Esophagus muscularis mucosa (tissue), 4 donors: ENCODE measurements at regions not wholly inside any gene's neighbourhood (a gene's known extent, or its start where the extent isn't known, plus 50 kb on each side); places are given as distances from the start of the nearest gene placed in this dataset.

Experiments used
- EP300 ChIP-seq: sonication (generic); formaldehyde crosslinking; IDR thresholded peaks from one replicate; pipeline ENCODE4 v1.6.1; 2017; ENCODE audit warnings: antibody characterized with exemption
- POLR2A ChIP-seq: fragments of 450-650 bp; IDR thresholded peaks from one replicate; pipeline ENCODE4 v1.6.1; 2017; ENCODE audit warnings: antibody characterized with exemption, moderate library complexity, mild to moderate bottlenecking, low read depth
- POLR2AphosphoS5 ChIP-seq, 2 donors: sonication (generic); formaldehyde crosslinking; IDR thresholded peaks; one replicate each; pipeline ENCODE4 v1.6.1; 2017; ENCODE audit warnings: antibody characterized with exemption in 2 of 2
- TF ChIP-seq, protein P1 (sequence below), 3 experiments: fragments of 200-600 bp in 2 of 3; fragments of 450-650 bp in 1 of 3; sonication (generic) in 2 of 3; IDR thresholded peaks; one replicate each; pipeline ENCODE4 v1.5.1; 2017 to 2019; ENCODE audit warnings: antibody characterized with exemption in 3 of 3, mild to moderate bottlenecking in 2 of 3, moderate library complexity in 1 of 3

- no peak for TF ChIP-seq POLR2A
- TF ChIP-seq, protein P1, sequence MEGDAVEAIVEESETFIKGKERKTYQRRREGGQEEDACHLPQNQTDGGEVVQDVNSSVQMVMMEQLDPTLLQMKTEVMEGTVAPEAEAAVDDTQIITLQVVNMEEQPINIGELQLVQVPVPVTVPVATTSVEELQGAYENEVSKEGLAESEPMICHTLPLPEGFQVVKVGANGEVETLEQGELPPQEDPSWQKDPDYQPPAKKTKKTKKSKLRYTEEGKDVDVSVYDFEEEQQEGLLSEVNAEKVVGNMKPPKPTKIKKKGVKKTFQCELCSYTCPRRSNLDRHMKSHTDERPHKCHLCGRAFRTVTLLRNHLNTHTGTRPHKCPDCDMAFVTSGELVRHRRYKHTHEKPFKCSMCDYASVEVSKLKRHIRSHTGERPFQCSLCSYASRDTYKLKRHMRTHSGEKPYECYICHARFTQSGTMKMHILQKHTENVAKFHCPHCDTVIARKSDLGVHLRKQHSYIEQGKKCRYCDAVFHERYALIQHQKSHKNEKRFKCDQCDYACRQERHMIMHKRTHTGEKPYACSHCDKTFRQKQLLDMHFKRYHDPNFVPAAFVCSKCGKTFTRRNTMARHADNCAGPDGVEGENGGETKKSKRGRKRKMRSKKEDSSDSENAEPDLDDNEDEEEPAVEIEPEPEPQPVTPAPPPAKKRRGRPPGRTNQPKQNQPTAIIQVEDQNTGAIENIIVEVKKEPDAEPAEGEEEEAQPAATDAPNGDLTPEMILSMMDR (IDR thresholded peaks at IDR 0.05): no peak
- no peak for TF ChIP-seq POLR2AphosphoS5 (IDR thresholded peaks at IDR 0.05)
- no peak for TF ChIP-seq EP300
These were observed 139.6 kb downstream of the RASEF start for GRCh38 chr9:82923092-82923911.
